ENCODE measurements at regions not wholly inside any gene's neighbourhood (a gene's known extent, or its start where the extent isn't known, plus 50 kb on each side); places are given as distances from the start of the nearest gene placed in this dataset.

DNA sequence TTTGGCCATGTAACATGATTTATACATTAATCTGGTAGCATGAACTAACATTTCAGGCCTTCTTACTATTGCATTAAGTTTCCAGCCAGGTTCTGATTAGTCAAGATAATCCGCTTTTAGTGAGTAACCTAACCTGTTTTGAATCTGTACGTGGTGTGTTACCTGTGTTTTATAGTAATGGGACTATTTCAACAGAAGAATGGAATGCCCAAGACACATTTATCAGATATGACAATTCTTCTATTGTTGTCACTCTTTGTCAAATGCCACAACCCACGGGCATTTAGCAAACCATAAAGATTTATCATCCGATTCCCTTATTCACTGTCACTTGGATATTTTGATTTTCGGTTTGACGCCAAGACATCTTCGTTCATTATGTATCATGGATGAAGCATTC is 117.9 kb downstream of the ETAA1 start:
- TF ChIP-seq, protein P1, sequence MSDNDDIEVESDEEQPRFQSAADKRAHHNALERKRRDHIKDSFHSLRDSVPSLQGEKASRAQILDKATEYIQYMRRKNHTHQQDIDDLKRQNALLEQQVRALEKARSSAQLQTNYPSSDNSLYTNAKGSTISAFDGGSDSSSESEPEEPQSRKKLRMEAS (IDR thresholded peaks at IDR 0.05) = no peak
- TF ChIP-seq TAF1 (conservative IDR thresholded peaks at IDR 0.05) (no peak), GABPA (IDR thresholded peaks at IDR 0.05 in 1 of 2, conservative IDR thresholded peaks at IDR 0.05 in 1 of 2) (no peak), FOXA2 (IDR thresholded peaks at IDR 0.05) (no peak), EGR1 (IDR thresholded peaks at IDR 0.05; ENCODE audit: low read depth in 2 of 2) (no peak)
- TF ChIP-seq, protein P2, sequence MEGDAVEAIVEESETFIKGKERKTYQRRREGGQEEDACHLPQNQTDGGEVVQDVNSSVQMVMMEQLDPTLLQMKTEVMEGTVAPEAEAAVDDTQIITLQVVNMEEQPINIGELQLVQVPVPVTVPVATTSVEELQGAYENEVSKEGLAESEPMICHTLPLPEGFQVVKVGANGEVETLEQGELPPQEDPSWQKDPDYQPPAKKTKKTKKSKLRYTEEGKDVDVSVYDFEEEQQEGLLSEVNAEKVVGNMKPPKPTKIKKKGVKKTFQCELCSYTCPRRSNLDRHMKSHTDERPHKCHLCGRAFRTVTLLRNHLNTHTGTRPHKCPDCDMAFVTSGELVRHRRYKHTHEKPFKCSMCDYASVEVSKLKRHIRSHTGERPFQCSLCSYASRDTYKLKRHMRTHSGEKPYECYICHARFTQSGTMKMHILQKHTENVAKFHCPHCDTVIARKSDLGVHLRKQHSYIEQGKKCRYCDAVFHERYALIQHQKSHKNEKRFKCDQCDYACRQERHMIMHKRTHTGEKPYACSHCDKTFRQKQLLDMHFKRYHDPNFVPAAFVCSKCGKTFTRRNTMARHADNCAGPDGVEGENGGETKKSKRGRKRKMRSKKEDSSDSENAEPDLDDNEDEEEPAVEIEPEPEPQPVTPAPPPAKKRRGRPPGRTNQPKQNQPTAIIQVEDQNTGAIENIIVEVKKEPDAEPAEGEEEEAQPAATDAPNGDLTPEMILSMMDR (IDR thresholded peaks at IDR 0.05; ENCODE audit: low read depth, low read length, missing input control) = no peak
